HCT116 (cell line): ENCODE measurements at regions not wholly inside any gene's neighbourhood (a gene's known extent, or its start where the extent isn't known, plus 50 kb on each side); places are given as distances from the start of the nearest gene placed in this dataset.

Source experiments
- ATAC-seq: fragments of 200-7000 bp; cut with Tn5 transposase; 2 replicates; pipeline ENCODE4 v1.9.1; 2020; ENCODE audit warnings: mild to moderate bottlenecking, moderate library complexity
- BruUV-seq: library from RNA; stranded (reverse); fragments of 400-500 nt; replicated peaks from 2 replicates; lab custom pipeline; 2021; lab: Mats Ljungman, UMichigan
- CTCF ChIA-PET: fragments of 300-600 bp; sonication (Branson Sonifier 250); formaldehyde crosslinking; loops from one replicate; lab custom pipeline; 2021; ENCODE audit warnings: antibody characterized with exemption; lab: Charles Lee
- POLR2A ChIA-PET: fragments of 300-600, 350-600 bp; sonication (Branson Sonifier 250); formaldehyde crosslinking; loops from one replicate; lab custom pipeline; 2021; ENCODE audit warnings: antibody characterized with exemption; lab: Charles Lee
- RAD21 ChIA-PET, 2 experiments: fragments of 300-600 bp; sonication (Branson Sonifier 250); formaldehyde crosslinking; loops; one replicate each; lab custom pipeline; 2023; ENCODE audit warnings: low total read pairs in 2 of 2; ENCODE audit not compliant: uncharacterized antibody in 2 of 2, unreplicated experiment in 2 of 2, low non-redundant PET in 1 of 2; lab: Charles Lee
- DNase-seq: peaks from one replicate; pipeline ENCODE4 v3.0.0-alpha.2; 2010; ENCODE audit warnings: low read depth, low spot score
- H2AFZ ChIP-seq: fragments of 200-600 bp; shearing (Covaris generic), sonication (generic); 2 replicates; pipeline ENCODE4 v1.6.1; 2017; ENCODE audit warnings: low read depth, mixed run types, mixed read lengths, antibody characterized with exemption, low read length; ENCODE audit not compliant: poor library complexity, severe bottlenecking
- H3K27ac ChIP-seq: 2 replicates; pipeline ENCODE4 v1.5.1; 2012; ENCODE audit warnings: low read depth, low read length
- H3K27me3 ChIP-seq: fragments of 200-600 bp; sonication (generic); 2 replicates; pipeline ENCODE4 v1.6.1; 2016; ENCODE audit warnings: mixed run types, low read length, mixed read lengths; ENCODE audit not compliant: insufficient read depth
- H3K36me3 ChIP-seq, 2 experiments: fragments of 200-500 bp in 1 of 2; fragments of 200-600 bp in 1 of 2; sonication (Bioruptor generic) in 1 of 2; sonication (generic) in 1 of 2; 2 replicates each; pipeline versions ENCODE4 v1.5.1 to v1.6.1; 2014 to 2016; ENCODE audit warnings: low read length in 2 of 2, inconsistent platforms in 1 of 2, mixed read lengths in 1 of 2, mixed run types in 1 of 2; ENCODE audit not compliant: insufficient read depth in 2 of 2, control insufficient read depth in 1 of 2
- H3K4me1 ChIP-seq, 2 experiments: fragments of 200-600 bp in 1 of 2; sonication (generic) in 1 of 2; 2 replicates each; pipeline versions ENCODE4 v1.5.1 to v1.6.1; 2012 to 2017; ENCODE audit warnings: low read length in 2 of 2, inconsistent platforms in 1 of 2, mild to moderate bottlenecking in 1 of 2, mixed read lengths in 1 of 2, mixed run types in 1 of 2, moderate library complexity in 1 of 2; ENCODE audit not compliant: insufficient read depth in 2 of 2, control insufficient read depth in 1 of 2
- H3K4me2 ChIP-seq: fragments of 200-600 bp; sonication (generic); 2 replicates; pipeline ENCODE4 v1.6.1; 2017; ENCODE audit warnings: mixed run types, low read length, mixed read lengths
- H3K4me3 ChIP-seq, 2 experiments: fragments of 200-600 bp in 1 of 2; sonication (generic) in 1 of 2; replicated peaks in 1 of 2; 2 replicates each; pipeline ENCODE4 v1.5.1; 2011 to 2016; ENCODE audit warnings: low read length in 2 of 2, control low read depth in 1 of 2, low read depth in 1 of 2, mild to moderate bottlenecking in 1 of 2, mixed read lengths in 1 of 2, mixed run types in 1 of 2
- H3K79me2 ChIP-seq: fragments of 200-600 bp; sonication (generic); 2 replicates; pipeline ENCODE4 v1.6.1; 2017; ENCODE audit warnings: mild to moderate bottlenecking, mixed run types, low read length, moderate library complexity, mixed read lengths; ENCODE audit not compliant: insufficient read depth
- H3K9ac ChIP-seq: fragments of 200-600 bp; sonication (generic); 2 replicates; pipeline ENCODE4 v1.6.1; 2016; ENCODE audit warnings: low read length, mixed read lengths
- H3K9me2 ChIP-seq: fragments of 200-600 bp; sonication (generic), shearing (Covaris generic); 2 replicates; pipeline ENCODE4 v1.6.1; 2017; ENCODE audit warnings: mixed run types, mild to moderate bottlenecking, moderate library complexity; ENCODE audit not compliant: insufficient read depth
- H3K9me3 ChIP-seq, 2 experiments: fragments of 200-500 bp in 1 of 2; fragments of 200-600 bp in 1 of 2; sonication (Bioruptor generic) in 1 of 2; sonication (generic) in 1 of 2; 2 replicates each; pipeline ENCODE4 v1.6.1; 2014 to 2017; ENCODE audit warnings: low read length in 2 of 2, mixed read lengths in 2 of 2, inconsistent platforms in 1 of 2, low read depth in 1 of 2, mild to moderate bottlenecking in 1 of 2, mixed run types in 1 of 2, moderate library complexity in 1 of 2; ENCODE audit not compliant: control insufficient read depth in 1 of 2, insufficient read depth in 1 of 2
- H4K20me1 ChIP-seq: fragments of 200-600 bp; sonication (generic), shearing (Covaris generic); 2 replicates; pipeline ENCODE4 v1.6.1; 2017; ENCODE audit warnings: mixed run types, mild to moderate bottlenecking, moderate library complexity; ENCODE audit not compliant: insufficient read depth
- ATF3 ChIP-seq: IDR thresholded peaks from 2 replicates; pipeline ENCODE4 v1.6.1; 2012
- CBX3 ChIP-seq: IDR thresholded peaks from 2 replicates; pipeline ENCODE4 v1.6.1; 2012; ENCODE audit warnings: low read depth
- EGR1 ChIP-seq: IDR thresholded peaks from 2 replicates; pipeline ENCODE4 v1.6.1; 2012; ENCODE audit warnings: low read depth
- ELF1 ChIP-seq: IDR thresholded peaks from 2 replicates; pipeline ENCODE4 v1.6.1; 2012; ENCODE audit warnings: low read depth, borderline replicate concordance
- EZH2 ChIP-seq: fragments of 200-600 bp; sonication (generic); IDR thresholded peaks from 2 replicates; pipeline ENCODE4 v1.6.1; 2017; ENCODE audit warnings: antibody characterized with exemption, mixed run types
- EZH2phosphoT487 ChIP-seq: fragments of 200-600 bp; IDR thresholded peaks from 2 replicates; pipeline ENCODE4 v1.6.1; 2018; ENCODE audit warnings: antibody characterized with exemption, borderline replicate concordance
- FOSL1 ChIP-seq: IDR thresholded peaks from 2 replicates; pipeline ENCODE4 v1.6.1; 2012; ENCODE audit warnings: low read depth
- POLR2A ChIP-seq: IDR thresholded peaks from 2 replicates; pipeline ENCODE4 v1.7.0; 2011; ENCODE audit warnings: borderline replicate concordance; ENCODE audit not compliant: insufficient read depth, insufficient read length; ENCODE audit errors: extremely low read depth
- RAD21 ChIP-seq: IDR thresholded peaks from 2 replicates; pipeline ENCODE4 v1.6.1; 2012; ENCODE audit warnings: low read depth, mild to moderate bottlenecking
- SIN3A ChIP-seq: IDR thresholded peaks from 2 replicates; pipeline ENCODE4 v1.6.1; 2012; ENCODE audit warnings: low read depth
- SP1 ChIP-seq: IDR thresholded peaks from 2 replicates; pipeline ENCODE4 v1.6.1; 2012; ENCODE audit warnings: low read depth
- SRF ChIP-seq: IDR thresholded peaks from 2 replicates; pipeline ENCODE4 v1.6.1; 2012; ENCODE audit warnings: low read depth
- YY1 ChIP-seq: IDR thresholded peaks from 2 replicates; pipeline ENCODE4 v1.6.1; 2011; ENCODE audit warnings: low read length, low read depth, moderate library complexity, mild to moderate bottlenecking; ENCODE audit not compliant: insufficient replicate concordance; ENCODE audit errors: extremely low read depth
- ZNF274 ChIP-seq: fragments of 200-500 bp; sonication (Bioruptor generic); IDR thresholded peaks from 2 replicates; pipeline ENCODE4 v1.6.1; 2014; ENCODE audit warnings: mild to moderate bottlenecking, low read depth, low read length, inconsistent platforms
- intact Hi-C: fragments of 100-400 bp; cut with micrococcal nuclease; formaldehyde crosslinking; loops from 2 replicates; pipeline ENCODE4 v1.10.0; 2022
- TF ChIP-seq, protein P1 (sequence below): IDR thresholded peaks from 2 replicates; pipeline ENCODE4 v1.6.1; 2012
- TF ChIP-seq, protein P2 (sequence below): IDR thresholded peaks from 2 replicates; pipeline ENCODE4 v1.6.1; 2011; ENCODE audit warnings: mild to moderate bottlenecking, low read length, moderate library complexity; ENCODE audit not compliant: insufficient replicate concordance; ENCODE audit errors: extremely low read depth
- TF ChIP-seq, protein P3 (sequence below), 3 experiments: fragments of 200-600 bp in 1 of 3; sonication (generic) in 1 of 3; IDR thresholded peaks in 2 of 3; conservative IDR thresholded peaks in 1 of 3; 2 replicates each; pipeline ENCODE4 v1.5.1; 2012 to 2017; ENCODE audit warnings: low read depth in 2 of 3, low read length in 2 of 3, antibody characterized with exemption in 1 of 3, borderline replicate concordance in 1 of 3, control low read depth in 1 of 3, mild to moderate bottlenecking in 1 of 3, mixed read lengths in 1 of 3, mixed run types in 1 of 3, moderate library complexity in 1 of 3; ENCODE audit not compliant: insufficient read depth in 1 of 3

- intact Hi-C loops = no loop called here
- no peaks in the 10 kb centered on the region for H3K27me3 ChIP-seq
- TF ChIP-seq ELF1 = no peak
- TF ChIP-seq, protein P1, sequence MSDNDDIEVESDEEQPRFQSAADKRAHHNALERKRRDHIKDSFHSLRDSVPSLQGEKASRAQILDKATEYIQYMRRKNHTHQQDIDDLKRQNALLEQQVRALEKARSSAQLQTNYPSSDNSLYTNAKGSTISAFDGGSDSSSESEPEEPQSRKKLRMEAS = no peak
- TF ChIP-seq SP1 = no peak
- no peak for TF ChIP-seq SRF
- no peak for TF ChIP-seq FOSL1
- no peak for TF ChIP-seq EZH2phosphoT487
- TF ChIP-seq, protein P2, sequence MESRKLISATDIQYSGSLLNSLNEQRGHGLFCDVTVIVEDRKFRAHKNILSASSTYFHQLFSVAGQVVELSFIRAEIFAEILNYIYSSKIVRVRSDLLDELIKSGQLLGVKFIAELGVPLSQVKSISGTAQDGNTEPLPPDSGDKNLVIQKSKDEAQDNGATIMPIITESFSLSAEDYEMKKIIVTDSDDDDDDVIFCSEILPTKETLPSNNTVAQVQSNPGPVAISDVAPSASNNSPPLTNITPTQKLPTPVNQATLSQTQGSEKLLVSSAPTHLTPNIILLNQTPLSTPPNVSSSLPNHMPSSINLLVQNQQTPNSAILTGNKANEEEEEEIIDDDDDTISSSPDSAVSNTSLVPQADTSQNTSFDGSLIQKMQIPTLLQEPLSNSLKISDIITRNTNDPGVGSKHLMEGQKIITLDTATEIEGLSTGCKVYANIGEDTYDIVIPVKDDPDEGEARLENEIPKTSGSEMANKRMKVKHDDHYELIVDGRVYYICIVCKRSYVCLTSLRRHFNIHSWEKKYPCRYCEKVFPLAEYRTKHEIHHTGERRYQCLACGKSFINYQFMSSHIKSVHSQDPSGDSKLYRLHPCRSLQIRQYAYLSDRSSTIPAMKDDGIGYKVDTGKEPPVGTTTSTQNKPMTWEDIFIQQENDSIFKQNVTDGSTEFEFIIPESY = no peak
- no peak for TF ChIP-seq SIN3A
- no peak for TF ChIP-seq CBX3
- TF ChIP-seq, protein P3, sequence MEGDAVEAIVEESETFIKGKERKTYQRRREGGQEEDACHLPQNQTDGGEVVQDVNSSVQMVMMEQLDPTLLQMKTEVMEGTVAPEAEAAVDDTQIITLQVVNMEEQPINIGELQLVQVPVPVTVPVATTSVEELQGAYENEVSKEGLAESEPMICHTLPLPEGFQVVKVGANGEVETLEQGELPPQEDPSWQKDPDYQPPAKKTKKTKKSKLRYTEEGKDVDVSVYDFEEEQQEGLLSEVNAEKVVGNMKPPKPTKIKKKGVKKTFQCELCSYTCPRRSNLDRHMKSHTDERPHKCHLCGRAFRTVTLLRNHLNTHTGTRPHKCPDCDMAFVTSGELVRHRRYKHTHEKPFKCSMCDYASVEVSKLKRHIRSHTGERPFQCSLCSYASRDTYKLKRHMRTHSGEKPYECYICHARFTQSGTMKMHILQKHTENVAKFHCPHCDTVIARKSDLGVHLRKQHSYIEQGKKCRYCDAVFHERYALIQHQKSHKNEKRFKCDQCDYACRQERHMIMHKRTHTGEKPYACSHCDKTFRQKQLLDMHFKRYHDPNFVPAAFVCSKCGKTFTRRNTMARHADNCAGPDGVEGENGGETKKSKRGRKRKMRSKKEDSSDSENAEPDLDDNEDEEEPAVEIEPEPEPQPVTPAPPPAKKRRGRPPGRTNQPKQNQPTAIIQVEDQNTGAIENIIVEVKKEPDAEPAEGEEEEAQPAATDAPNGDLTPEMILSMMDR (IDR thresholded peaks at IDR 0.05 in 2 of 3, conservative IDR thresholded peaks at IDR 0.05 in 1 of 3; ENCODE audit: borderline replicate concordance in 1 of 3, insufficient read depth in 1 of 3, low read depth in 2 of 3, low read length in 2 of 3) = no peak
- TF ChIP-seq ATF3 = no peak
- TF ChIP-seq ZNF274 = no peak
- no peak for TF ChIP-seq EZH2
- no peak for TF ChIP-seq EGR1
- TF ChIP-seq POLR2A = no peak
- no peak for TF ChIP-seq YY1
- TF ChIP-seq RAD21 = no peak
- H3K9me3 ChIP-seq = no peaks in the 10 kb centered on the region
- no peak overlapping the region for H3K4me3 ChIP-seq
- ATAC-seq = no peak
- peak overlapping the region; percentile 57 for H2AFZ ChIP-seq
- no peaks in the 10 kb centered on the region for H3K79me2 ChIP-seq
- no peaks in the 10 kb centered on the region for H3K4me1 ChIP-seq
- POLR2A ChIA-PET = no interaction called here
- H3K9me2 ChIP-seq = no peaks in the 10 kb centered on the region
- no peak overlapping the region for H3K9ac ChIP-seq
- no peak overlapping the region for H3K4me2 ChIP-seq
- RAD21 ChIA-PET = no interaction called here
- H4K20me1 ChIP-seq = no peaks in the 10 kb centered on the region
- H3K36me3 ChIP-seq = no peaks in the 10 kb centered on the region
- no peak overlapping the region for H3K27ac ChIP-seq
- DNase-seq = no peak
- CTCF ChIA-PET = interaction anchor here (3.3 kb wide), 1 partner anchor 9 kb away, joined by 12 read pairs; no protein-coding TSS in a partner anchor
- no TSS peak for BruUV-seq
Observed at GRCh38 chr3:110324171-110324705, 747.4 kb upstream of the NECTIN3 start.
